ENCODE measurements at regions not wholly inside any gene's neighbourhood (a gene's known extent, or its start where the extent isn't known, plus 50 kb on each side); places are given as distances from the start of the nearest gene placed in this dataset.

- TF ChIP-seq POLR2A (IDR thresholded peaks at IDR 0.05), result no peak
- TF ChIP-seq POLR2AphosphoS5 (IDR thresholded peaks at IDR 0.05), result no peak
Observed at GRCh38 chr1:203572134-203572625, 54.5 kb upstream of the ATP2B4 start.

Data from gastroesophageal sphincter (tissue), 2 donors.